ENCODE measurements at regions not wholly inside any gene's neighbourhood (a gene's known extent, or its start where the extent isn't known, plus 50 kb on each side); places are given as distances from the start of the nearest gene placed in this dataset.

GRCh38 chrX:39226251-39226650, 425.0 kb downstream of the MID1IP1 start:
- DNase-seq = no peak
- H4K20me1 ChIP-seq (ENCODE audit: insufficient read depth) = no peaks in the 10 kb centered on the region
- H3K27ac ChIP-seq = no peak overlapping the region
- H3K9ac ChIP-seq = no peak overlapping the region
- WGBS, 2 experiments (ENCODE audit: low coverage in 1 of 2, low lambda C conversion rate in 2 of 2, missing lambda C conversion rate in 2 of 2) = 28 to 30% methylated on average over 5 to 6 of the region's 6 CpGs
- H3K9me3 ChIP-seq (ENCODE audit: low read depth) = no peaks in the 10 kb centered on the region
- H3K4me2 ChIP-seq (ENCODE audit: unreplicated experiment) = no peak overlapping the region
- H3K79me2 ChIP-seq (ENCODE audit: insufficient read depth) = no peaks in the 10 kb centered on the region
- no peaks in the 10 kb centered on the region for H3F3A ChIP-seq (ENCODE audit: insufficient read depth)
- H3K9me2 ChIP-seq (ENCODE audit: insufficient read depth) = no peaks in the 10 kb centered on the region
- no peak overlapping the region for H2AFZ ChIP-seq
- TF ChIP-seq EZH2phosphoT487 (IDR thresholded peaks at IDR 0.05; ENCODE audit: insufficient read depth, low read depth) (no peak), EZH2 (IDR thresholded peaks at IDR 0.05; ENCODE audit: insufficient read depth, poor library complexity, severe bottlenecking) (no peak)
- H3K4me3 ChIP-seq = no peak overlapping the region
- H3K36me3 ChIP-seq (ENCODE audit: low read depth) = no peaks in the 10 kb centered on the region
- H3K27me3 ChIP-seq (replicated peaks; ENCODE audit: insufficient read depth) = no peaks in the 10 kb centered on the region
- no peaks in the 10 kb centered on the region for H3K4me1 ChIP-seq (ENCODE audit: insufficient read depth)
- in situ Hi-C loops (cut with MboI) = no loop called here

- no peak for DNase-seq
- Histone ChIP-seq H3K9me3 (ENCODE audit: low read depth) (no peaks in the 10 kb centered on the region), H3K27ac (no peak overlapping the region), H3K4me1 (ENCODE audit: insufficient read depth) (no peaks in the 10 kb centered on the region), H3K9me2 (ENCODE audit: insufficient read depth) (no peaks in the 10 kb centered on the region), H3K79me2 (ENCODE audit: insufficient read depth) (no peaks in the 10 kb centered on the region), H3K4me2 (ENCODE audit: unreplicated experiment) (no peak overlapping the region), H3K27me3 (replicated peaks; ENCODE audit: insufficient read depth) (no peaks in the 10 kb centered on the region), H3K9ac (no peak overlapping the region), H2AFZ (no peak overlapping the region), H3K4me3 (no peak overlapping the region), H3F3A (ENCODE audit: insufficient read depth) (no peaks in the 10 kb centered on the region), H3K36me3 (ENCODE audit: low read depth) (no peaks in the 10 kb centered on the region), H4K20me1 (ENCODE audit: insufficient read depth) (no peaks in the 10 kb centered on the region)
- 38 to 45% methylated on average over 2 of the region's 2 CpGs for WGBS, 2 experiments (ENCODE audit: low coverage in 1 of 2, low lambda C conversion rate in 2 of 2, missing lambda C conversion rate in 2 of 2)
- TF ChIP-seq EZH2 (IDR thresholded peaks at IDR 0.05; ENCODE audit: insufficient read depth, poor library complexity, severe bottlenecking) (no peak), EZH2phosphoT487 (IDR thresholded peaks at IDR 0.05; ENCODE audit: insufficient read depth, low read depth) (no peak)
- in situ Hi-C loops (cut with MboI) = no loop called here
Measured at GRCh38 chrX:39227371-39227770, 426.1 kb downstream of the MID1IP1 start.

- Histone ChIP-seq H2AFZ (no peak overlapping the region), H3K27ac (no peak overlapping the region), H4K20me1 (ENCODE audit: insufficient read depth) (no peaks in the 10 kb centered on the region), H3K36me3 (ENCODE audit: low read depth) (no peaks in the 10 kb centered on the region), H3K4me3 (no peak overlapping the region), H3K27me3 (replicated peaks; ENCODE audit: insufficient read depth) (no peaks in the 10 kb centered on the region), H3F3A (ENCODE audit: insufficient read depth) (no peaks in the 10 kb centered on the region), H3K9me2 (ENCODE audit: insufficient read depth) (no peaks in the 10 kb centered on the region), H3K9ac (no peak overlapping the region), H3K9me3 (ENCODE audit: low read depth) (no peaks in the 10 kb centered on the region), H3K79me2 (ENCODE audit: insufficient read depth) (no peaks in the 10 kb centered on the region), H3K4me1 (ENCODE audit: insufficient read depth) (no peaks in the 10 kb centered on the region), H3K4me2 (ENCODE audit: unreplicated experiment) (no peak overlapping the region)
- WGBS, 2 experiments (ENCODE audit: low coverage in 1 of 2, low lambda C conversion rate in 2 of 2, missing lambda C conversion rate in 2 of 2) = 73 to 79% methylated on average over 6 to 7 of the region's 7 CpGs
- no peak for DNase-seq
- in situ Hi-C loops (cut with MboI) = no loop called here
- TF ChIP-seq EZH2phosphoT487 (IDR thresholded peaks at IDR 0.05; ENCODE audit: insufficient read depth, low read depth) (no peak), EZH2 (IDR thresholded peaks at IDR 0.05; ENCODE audit: insufficient read depth, poor library complexity, severe bottlenecking) (no peak)
Measured at GRCh38 chrX:39238006-39238405, 436.7 kb downstream of the MID1IP1 start.

- H4K20me1 ChIP-seq (ENCODE audit: insufficient read depth) = no peaks in the 10 kb centered on the region
- no peak overlapping the region for H2AFZ ChIP-seq
- in situ Hi-C loops (cut with MboI) = no loop called here
- H3K9me2 ChIP-seq (ENCODE audit: insufficient read depth) = no peaks in the 10 kb centered on the region
- no peaks in the 10 kb centered on the region for H3K27me3 ChIP-seq (replicated peaks; ENCODE audit: insufficient read depth)
- WGBS, 2 experiments (ENCODE audit: low coverage in 1 of 2, low lambda C conversion rate in 2 of 2, missing lambda C conversion rate in 2 of 2) = 94 to 100% methylated on average over 1 of the region's 1 CpG
- H3F3A ChIP-seq (ENCODE audit: insufficient read depth) = no peaks in the 10 kb centered on the region
- no peaks in the 10 kb centered on the region for H3K4me1 ChIP-seq (ENCODE audit: insufficient read depth)
- H3K9me3 ChIP-seq (ENCODE audit: low read depth) = no peaks in the 10 kb centered on the region
- H3K4me3 ChIP-seq = no peak overlapping the region
- no peak for TF ChIP-seq EZH2phosphoT487 (IDR thresholded peaks at IDR 0.05; ENCODE audit: insufficient read depth, low read depth)
- no peak for TF ChIP-seq EZH2 (IDR thresholded peaks at IDR 0.05; ENCODE audit: insufficient read depth, poor library complexity, severe bottlenecking)
- H3K79me2 ChIP-seq (ENCODE audit: insufficient read depth) = no peaks in the 10 kb centered on the region
- H3K36me3 ChIP-seq (ENCODE audit: low read depth) = no peaks in the 10 kb centered on the region
- DNase-seq = peak; percentile 21
- no peak overlapping the region for H3K9ac ChIP-seq
- H3K4me2 ChIP-seq (ENCODE audit: unreplicated experiment) = no peak overlapping the region
- H3K27ac ChIP-seq = no peak overlapping the region
Measured at GRCh38 chrX:39242187-39242586, 440.9 kb downstream of the MID1IP1 start.

GRCh38 chrX:39244147-39244546, 442.9 kb downstream of the MID1IP1 start:
- 0% methylated on average over 1 of the region's 1 CpG for WGBS, 2 experiments (ENCODE audit: low coverage in 1 of 2, low lambda C conversion rate in 2 of 2, missing lambda C conversion rate in 2 of 2)
- no peak for TF ChIP-seq EZH2phosphoT487 (IDR thresholded peaks at IDR 0.05; ENCODE audit: insufficient read depth, low read depth)
- TF ChIP-seq EZH2 (IDR thresholded peaks at IDR 0.05; ENCODE audit: insufficient read depth, poor library complexity, severe bottlenecking) = no peak
- no peaks in the 10 kb centered on the region for H4K20me1 ChIP-seq (ENCODE audit: insufficient read depth)
- H3K27ac ChIP-seq = no peak overlapping the region
- no peaks in the 10 kb centered on the region for H3K9me2 ChIP-seq (ENCODE audit: insufficient read depth)
- in situ Hi-C loops (cut with MboI) = no loop called here
- H2AFZ ChIP-seq = no peak overlapping the region
- DNase-seq = peak; percentile 4
- no peak overlapping the region for H3K4me2 ChIP-seq (ENCODE audit: unreplicated experiment)
- no peaks in the 10 kb centered on the region for H3K36me3 ChIP-seq (ENCODE audit: low read depth)
- H3K4me3 ChIP-seq = no peak overlapping the region
- no peaks in the 10 kb centered on the region for H3K79me2 ChIP-seq (ENCODE audit: insufficient read depth)
- H3K4me1 ChIP-seq (ENCODE audit: insufficient read depth) = no peaks in the 10 kb centered on the region
- H3K27me3 ChIP-seq (replicated peaks; ENCODE audit: insufficient read depth) = no peaks in the 10 kb centered on the region
- H3K9me3 ChIP-seq (ENCODE audit: low read depth) = no peaks in the 10 kb centered on the region
- H3K9ac ChIP-seq = no peak overlapping the region
- no peaks in the 10 kb centered on the region for H3F3A ChIP-seq (ENCODE audit: insufficient read depth)
